AG04449 (cell line): ENCODE measurements at regions not wholly inside any gene's neighbourhood (a gene's known extent, or its start where the extent isn't known, plus 50 kb on each side); places are given as distances from the start of the nearest gene placed in this dataset.

Experiments
- CTCF ChIA-PET: fragments of 350-600 bp; formaldehyde crosslinking; extraction: SDS; loops from one replicate; lab custom pipeline; 2021; ENCODE audit warnings: antibody characterized with exemption; lab: Yijun Ruan, JAX
- POLR2A ChIA-PET: fragments of 400-600, 350-600 bp; formaldehyde crosslinking; extraction: SDS; loops from one replicate; lab custom pipeline; 2020; ENCODE audit warnings: antibody characterized with exemption, inconsistent platforms; lab: Yijun Ruan, JAX
- DNase-seq: peaks from one replicate; pipeline ENCODE4 v3.0.0-alpha.2; 2010; ENCODE audit warnings: low read depth, low spot score
- H3K4me3 ChIP-seq: 2 replicates; pipeline ENCODE4 v1.5.1; 2011; ENCODE audit warnings: low read depth, mild to moderate bottlenecking, control low read depth, low read length
- CTCF ChIP-seq: IDR thresholded peaks from one replicate; pipeline ENCODE4 v1.5.1; 2011; ENCODE audit warnings: mild to moderate bottlenecking, moderate library complexity, low read length, control low read depth, inconsistent platforms; ENCODE audit not compliant: insufficient read depth; ENCODE audit errors: missing control alignments

- ChIA-PET POLR2A (interaction anchor here (0.6 kb wide), 1 partner anchor 1607 kb away, joined by 3 read pairs; no protein-coding TSS in a partner anchor), CTCF (interaction anchor here (0.8 to 24.0 kb wide), 16 partner anchors 8 to 1021 kb away, joined by 3 to 509 read pairs (median 5); partner anchors contain the start of genes BOD1 and NSG2)
- no peak for TF ChIP-seq CTCF
- no peak for DNase-seq
- H3K4me3 ChIP-seq: no peak overlapping the region
Observed at GRCh38 chr5:174315471-174315870, 270.0 kb downstream of the NSG2 start.

- H3K4me3 ChIP-seq: no peak overlapping the region
- CTCF ChIA-PET: interaction anchor here (1.0 to 24.0 kb wide), 15 partner anchors 9 to 1610 kb away, joined by 3 to 509 read pairs (median 14); partner anchors contain the start of gene NSG2
- POLR2A ChIA-PET: interaction anchor here (0.6 kb wide), 1 partner anchor 1607 kb away, joined by 3 read pairs; no protein-coding TSS in a partner anchor
- no peak for DNase-seq
- no peak for TF ChIP-seq CTCF
Observed at GRCh38 chr5:174315871-174316270, 270.4 kb downstream of the NSG2 start.

- TF ChIP-seq CTCF: no peak
- H3K4me3 ChIP-seq: no peak overlapping the region
- POLR2A ChIA-PET: no interaction called here
- no peak for DNase-seq
- CTCF ChIA-PET: interaction anchor here (0.6 to 24.0 kb wide), 27 partner anchors 8 to 1611 kb away, joined by 3 to 509 read pairs (median 7); partner anchors contain the start of genes BOD1 and NSG2
Observed at GRCh38 chr5:174316326-174316725, 270.8 kb downstream of the NSG2 start.

- DNase-seq: no peak
- POLR2A ChIA-PET: no interaction called here
- no peak overlapping the region for H3K4me3 ChIP-seq
Observed at GRCh38 chr5:174317256-174317894, 271.9 kb downstream of the NSG2 start.

GRCh38 chr5:174318578-174318977, 273.1 kb downstream of the NSG2 start:
- CTCF ChIA-PET: interaction anchor here (0.7 to 24.0 kb wide), 22 partner anchors 4 to 1024 kb away, joined by 3 to 509 read pairs (median 9); partner anchors contain the start of genes BOD1 and NSG2
- no peak for DNase-seq
- TF ChIP-seq CTCF: no peak
- POLR2A ChIA-PET: no interaction called here
- no peak overlapping the region for H3K4me3 ChIP-seq

More at GRCh38 chr5:174317256-174317894, 271.9 kb downstream of the NSG2 start:
- CTCF ChIA-PET: interaction anchor here (0.6 to 24.0 kb wide), 58 partner anchors 7 to 1612 kb away, joined by 3 to 509 read pairs (median 4); partner anchors contain the start of genes BOD1 and NSG2
- TF ChIP-seq CTCF: peak; percentile 93

- no peak for DNase-seq
- no peak for TF ChIP-seq CTCF
- CTCF ChIA-PET: interaction anchor here (0.8 to 24.0 kb wide), 13 partner anchors 5 to 736 kb away, joined by 3 to 509 read pairs (median 12); partner anchors contain the start of genes BOD1 and NSG2
- H3K4me3 ChIP-seq: no peak overlapping the region
- POLR2A ChIA-PET: interaction anchor here (0.5 kb wide), 1 partner anchor 13 kb away, joined by 3 read pairs; no protein-coding TSS in a partner anchor
Observed at GRCh38 chr5:174319551-174319950, 274.0 kb downstream of the NSG2 start.
